BJ (cell line): ENCODE measurements at regions not wholly inside any gene's neighbourhood (a gene's known extent, or its start where the extent isn't known, plus 50 kb on each side); places are given as distances from the start of the nearest gene placed in this dataset.

ENCODE experiments used
- CTCF ChIA-PET: fragments of 350-600 bp; formaldehyde crosslinking; extraction: SDS; loops from one replicate; lab custom pipeline; 2021; ENCODE audit warnings: antibody characterized with exemption, inconsistent platforms; lab: Yijun Ruan, JAX
- POLR2A ChIA-PET: fragments of 300-600 bp; sonication (Branson Sonifier 250); formaldehyde crosslinking; extraction: SDS; loops from one replicate; lab custom pipeline; 2021; ENCODE audit warnings: antibody characterized with exemption; lab: Charles Lee
- DNase-seq: peaks from one replicate; pipeline ENCODE4 v3.0.0-alpha.2; 2011; ENCODE audit warnings: low read depth
- H3K27me3 ChIP-seq: 2 replicates; pipeline ENCODE4 v1.6.0; 2011; ENCODE audit warnings: low read length; ENCODE audit not compliant: control insufficient read depth, insufficient read depth
- H3K36me3 ChIP-seq: 2 replicates; pipeline ENCODE4 v1.5.1; 2011; ENCODE audit warnings: low read length; ENCODE audit not compliant: control insufficient read depth, insufficient read depth
- H3K4me3 ChIP-seq: 2 replicates; pipeline ENCODE4 v1.5.1; 2011; ENCODE audit warnings: low read depth, mild to moderate bottlenecking, control low read depth, low read length
- CTCF ChIP-seq: IDR thresholded peaks from 2 replicates; pipeline ENCODE4 v1.5.1; 2011; ENCODE audit warnings: low read depth, mild to moderate bottlenecking, control low read depth, inconsistent platforms, low read length, moderate library complexity; ENCODE audit not compliant: insufficient read depth

GRCh38 chr12:66902020-66902419 lies 223.1 kb upstream of the GRIP1 start:
- no peak for TF ChIP-seq CTCF
- Histone ChIP-seq H3K27me3 (no peaks in the 10 kb centered on the region), H3K4me3 (no peak overlapping the region), H3K36me3 (no peaks in the 10 kb centered on the region)
- no peak for DNase-seq
- POLR2A ChIA-PET = no interaction called here
- CTCF ChIA-PET = no interaction called here

GRCh38 chr12:66903782-66904396 lies 225.0 kb upstream of the GRIP1 start:
- no peak overlapping the region for H3K4me3 ChIP-seq
- ChIA-PET POLR2A (no interaction called here), CTCF (no interaction called here)
- DNase-seq = no peak
- H3K27me3 ChIP-seq = no peaks in the 10 kb centered on the region
- no peak for TF ChIP-seq CTCF
- no peaks in the 10 kb centered on the region for H3K36me3 ChIP-seq

GRCh38 chr12:66905201-66905600 lies 226.3 kb upstream of the GRIP1 start:
- no peak for TF ChIP-seq CTCF
- ChIA-PET POLR2A (no interaction called here), CTCF (no interaction called here)
- H3K36me3 ChIP-seq = no peaks in the 10 kb centered on the region
- H3K4me3 ChIP-seq = no peak overlapping the region
- H3K27me3 ChIP-seq = no peaks in the 10 kb centered on the region
- no peak for DNase-seq

GRCh38 chr12:66910366-66910974 lies 231.6 kb upstream of the GRIP1 start:
- DNase-seq = no peak
- no peak for TF ChIP-seq CTCF
- no peaks in the 10 kb centered on the region for H3K36me3 ChIP-seq
- H3K4me3 ChIP-seq = no peak overlapping the region
- ChIA-PET CTCF (no interaction called here), POLR2A (no interaction called here)
- no peaks in the 10 kb centered on the region for H3K27me3 ChIP-seq

GRCh38 chr12:66915306-66915904 lies 236.5 kb upstream of the GRIP1 start:
- H3K36me3 ChIP-seq = no peaks in the 10 kb centered on the region
- H3K27me3 ChIP-seq = no peaks in the 10 kb centered on the region
- no peak for DNase-seq
- CTCF ChIA-PET = no interaction called here
- POLR2A ChIA-PET = no interaction called here
- H3K4me3 ChIP-seq = no peak overlapping the region
- no peak for TF ChIP-seq CTCF
